HepG2 (cell line): ENCODE measurements at regions not wholly inside any gene's neighbourhood (a gene's known extent, or its start where the extent isn't known, plus 50 kb on each side); places are given as distances from the start of the nearest gene placed in this dataset.

Experiments used
- ATAC-seq: fragments of 200-7000 bp; cut with Tn5 transposase; 3 replicates; pipeline ENCODE4 v1.9.1; 2020; ENCODE audit warnings: mild to moderate bottlenecking, moderate library complexity
- BruUV-seq: library from RNA; stranded (reverse); fragments of 400-500 nt; replicated peaks from 2 replicates; lab custom pipeline; 2021; lab: Mats Ljungman, UMichigan
- CTCF ChIA-PET: fragments of 300-600 bp; formaldehyde crosslinking; extraction: SDS; loops from one replicate; lab custom pipeline; 2021; ENCODE audit warnings: low total read pairs, inconsistent platforms, low intra/inter-chr PET ratio; lab: Yijun Ruan, JAX
- POLR2A ChIA-PET: fragments of 350-600 bp; sonication (Branson Sonifier 250); formaldehyde crosslinking; loops from one replicate; lab custom pipeline; 2020; ENCODE audit warnings: antibody characterized with exemption, inconsistent platforms; lab: Yijun Ruan, JAX
- DNase-seq: peaks from one replicate; pipeline ENCODE4 v3.0.0-alpha.2; 2015; ENCODE audit warnings: low spot score
- FAIRE-seq: peaks from 3 replicates; lab custom pipeline; 2011; peaks lifted over from hg19 to GRCh38; lab: Jason Lieb, UNC
- H2AFZ ChIP-seq: one replicate; pipeline ENCODE4 v1.6.1; 2011; ENCODE audit warnings: low read length, inconsistent platforms
- H3K27ac ChIP-seq: fragments of 300-600 bp; 3 replicates; pipeline ENCODE4 v1.8.0; 2011; ENCODE audit warnings: mixed run types, mild to moderate bottlenecking, mixed read lengths, low read length, inconsistent platforms; ENCODE audit not compliant: insufficient read depth; ENCODE audit errors: extremely low read length
- H3K27me3 ChIP-seq, 2 experiments: fragments of 200-600 bp in 1 of 2; 2 replicates in 1 of 2; 3 replicates in 1 of 2; pipeline versions ENCODE4 v1.6.0 to v1.8.0; 2011; ENCODE audit warnings: low read length in 2 of 2, mild to moderate bottlenecking in 2 of 2, moderate library complexity in 2 of 2, inconsistent platforms in 1 of 2; ENCODE audit not compliant: insufficient read depth in 2 of 2, control insufficient read depth in 1 of 2
- H3K36me3 ChIP-seq, 2 experiments: fragments of 200-600 bp in 1 of 2; replicated peaks in 1 of 2; 2 replicates in 1 of 2; 3 replicates in 1 of 2; pipeline versions ENCODE4 v1.5.1 to v1.8.0; 2011; ENCODE audit warnings: low read length in 2 of 2, inconsistent platforms in 1 of 2; ENCODE audit not compliant: insufficient read depth in 2 of 2, control insufficient read depth in 1 of 2
- H3K4me1 ChIP-seq: 2 replicates; pipeline ENCODE4 v1.5.1; 2012; ENCODE audit warnings: low read length, inconsistent platforms; ENCODE audit not compliant: insufficient read depth
- H3K4me2 ChIP-seq: 2 replicates; pipeline ENCODE4 v1.6.0; 2011; ENCODE audit warnings: low read depth, low read length, inconsistent platforms
- H3K4me3 ChIP-seq, 3 experiments: fragments of 200-600 bp in 1 of 3; sonication (generic), shearing (Covaris generic) in 1 of 3; replicated peaks in 1 of 3; 2 replicates each; pipeline ENCODE4 v1.5.1; 2011 to 2016; ENCODE audit warnings: low read length in 3 of 3, inconsistent platforms in 2 of 3, low read depth in 2 of 3, mild to moderate bottlenecking in 2 of 3, control low read depth in 1 of 3, mixed read lengths in 1 of 3; ENCODE audit not compliant: insufficient read depth in 1 of 3
- H3K79me2 ChIP-seq: one replicate; pipeline ENCODE4 v1.6.1; 2011; ENCODE audit warnings: low read length, inconsistent platforms; ENCODE audit not compliant: insufficient read depth
- H3K9ac ChIP-seq: 2 replicates; pipeline ENCODE4 v1.6.0; 2011; ENCODE audit warnings: mild to moderate bottlenecking, low read depth, low read length, inconsistent platforms; ENCODE audit not compliant: insufficient read depth
- H3K9me3 ChIP-seq: 2 replicates; pipeline ENCODE4 v1.5.1; 2012; ENCODE audit warnings: mild to moderate bottlenecking, low read length
- H4K20me1 ChIP-seq: 2 replicates; pipeline ENCODE4 v1.6.0; 2011; ENCODE audit warnings: inconsistent platforms, mild to moderate bottlenecking, low read length, moderate library complexity; ENCODE audit not compliant: insufficient read depth
- ATF3 ChIP-seq: sonication (generic); formaldehyde crosslinking; IDR thresholded peaks from 2 replicates; pipeline ENCODE4 v1.4.0; 2020; ENCODE audit warnings: missing genetic modification reagents
- BRD4 ChIP-seq: sonication (generic); formaldehyde crosslinking; IDR thresholded peaks from 2 replicates; pipeline ENCODE4 v1.4.0; 2020; ENCODE audit warnings: missing genetic modification reagents
- DZIP1 ChIP-seq: sonication (generic); formaldehyde crosslinking; IDR thresholded peaks from 2 replicates; pipeline ENCODE4 v1.5.0; 2020; ENCODE audit warnings: mild to moderate bottlenecking, missing genetic modification reagents
- ELF3 ChIP-seq: IDR thresholded peaks from 2 replicates; pipeline ENCODE4 v1.6.1; 2016; ENCODE audit warnings: missing genetic modification reagents, missing compliant biosample characterization
- MEIS1 ChIP-seq: sonication (generic); formaldehyde crosslinking; IDR thresholded peaks from 2 replicates; pipeline ENCODE4 v1.9.0; 2021; ENCODE audit warnings: mild to moderate bottlenecking, missing genetic modification reagents, moderate library complexity, borderline replicate concordance
- NRL ChIP-seq: sonication (generic); formaldehyde crosslinking; IDR thresholded peaks from 2 replicates; pipeline ENCODE4 v1.5.0; 2020; ENCODE audit warnings: missing genetic modification reagents, mild to moderate bottlenecking, moderate library complexity, borderline replicate concordance
- THYN1 ChIP-seq: sonication (generic); formaldehyde crosslinking; IDR thresholded peaks from 2 replicates; pipeline ENCODE4 v1.8.1; 2023; ENCODE audit warnings: low read depth, mild to moderate bottlenecking, moderate library complexity, missing genetic modification reagents, borderline replicate concordance
- XBP1 ChIP-seq: sonication (generic); formaldehyde crosslinking; IDR thresholded peaks from 2 replicates; pipeline ENCODE4 v1.5.0; 2020; ENCODE audit warnings: missing genetic modification reagents
- ZNF124 ChIP-seq: sonication (generic); formaldehyde crosslinking; IDR thresholded peaks from 2 replicates; pipeline ENCODE4 v1.4.0; 2020; ENCODE audit warnings: missing genetic modification reagents
- ZNF337 ChIP-seq: sonication (generic); formaldehyde crosslinking; IDR thresholded peaks from 2 replicates; pipeline ENCODE4 v1.5.1; 2020; ENCODE audit warnings: missing genetic modification reagents, low read depth, mild to moderate bottlenecking, borderline replicate concordance
- ZNF451 ChIP-seq: sonication (generic); formaldehyde crosslinking; IDR thresholded peaks from 2 replicates; pipeline ENCODE4 v1.5.0; 2020; ENCODE audit warnings: mild to moderate bottlenecking, missing genetic modification reagents
- ZSCAN25 ChIP-seq: sonication (generic); formaldehyde crosslinking; IDR thresholded peaks from 2 replicates; pipeline ENCODE4 v1.8.0; 2022; ENCODE audit warnings: mild to moderate bottlenecking, missing genetic modification reagents
- WGBS: methylation state at CpG from one replicate; pipeline ENCODE4 v1.1.6; 2017; ENCODE audit warnings: low lambda C conversion rate; 5-methylcytosine and 5-hydroxymethylcytosine counted together
- in situ Hi-C: cut with HindIII; loops from 2 replicates; pipeline ENCODE4 v1.10.0; 2017; ENCODE audit warnings: low pct_unique_long_range_greater_than_20kb; ENCODE audit not compliant: extremely low pct_ligation_motif_present
- intact Hi-C: fragments of 100-400 bp; cut with micrococcal nuclease; formaldehyde crosslinking; loops from one replicate; pipeline ENCODE4 v1.10.0; 2022; ENCODE audit not compliant: unreplicated experiment

- Histone ChIP-seq H3K27ac (no peak overlapping the region), H2AFZ (no peak overlapping the region), H3K36me3 (no peaks in the 10 kb centered on the region), H3K9me3 (no peaks in the 10 kb centered on the region), H3K4me2 (no peak overlapping the region), H3K79me2 (no peaks in the 10 kb centered on the region), H3K9ac (no peak overlapping the region), H3K4me1 (no peaks in the 10 kb centered on the region), H4K20me1 (no peaks in the 10 kb centered on the region), H3K4me3 (no peak overlapping the region), H3K27me3 (peaks cover 2 to 35% of the 10 kb centered on the region in 2 experiments; a peak in 4 of 5 replicates)
- TF ChIP-seq BRD4 (CRISPR knock-in tag): no peak
- no peak for TF ChIP-seq DZIP1
- no peak for TF ChIP-seq ZNF337 (CRISPR knock-in tag)
- TF ChIP-seq ZNF451 (CRISPR knock-in tag): no peak
- no peak for TF ChIP-seq MEIS1 (CRISPR knock-in tag)
- no peak for TF ChIP-seq XBP1 (CRISPR knock-in tag)
- TF ChIP-seq NRL: no peak
- TF ChIP-seq ZSCAN25 (CRISPR knock-in tag): no peak
- no peak for TF ChIP-seq THYN1 (CRISPR knock-in tag)
- no peak for TF ChIP-seq ATF3 (CRISPR knock-in tag)
- no peak for TF ChIP-seq ELF3
- TF ChIP-seq ZNF124 (CRISPR knock-in tag): no peak
- intact Hi-C loops (no loop called here), in situ Hi-C loops (no loop called here)
- CTCF ChIA-PET: no interaction called here
- ATAC-seq (no peak), FAIRE-seq (no peak), DNase-seq (no peak)
- no TSS peak for BruUV-seq
- 8% methylated on average over 14 of the region's 18 CpGs for WGBS
- POLR2A ChIA-PET: no interaction called here
Observed at GRCh38 chr22:44570476-44571445, 72.7 kb upstream of the RTL6 start.
